Tibial nerve (tissue), 3 donors: ENCODE measurements at regions not wholly inside any gene's neighbourhood (a gene's known extent, or its start where the extent isn't known, plus 50 kb on each side); places are given as distances from the start of the nearest gene placed in this dataset.

ENCODE experiments used
- CTCF ChIP-seq, 5 experiments: fragments of 200-600 bp in 3 of 5; fragments of 450-650 bp in 2 of 5; sonication (generic) in 3 of 5; IDR thresholded peaks; one replicate each; pipeline ENCODE4 v1.5.1; 2016 to 2019; ENCODE audit warnings: antibody characterized with exemption in 5 of 5, mild to moderate bottlenecking in 3 of 5, moderate library complexity in 2 of 5
- POLR2A ChIP-seq, 2 donors: fragments of 450-650 bp; IDR thresholded peaks; one replicate each; pipeline ENCODE4 v1.6.1; 2017; ENCODE audit warnings: antibody characterized with exemption in 2 of 2, mild to moderate bottlenecking in 2 of 2, moderate library complexity in 2 of 2

- TF ChIP-seq CTCF (IDR thresholded peaks at IDR 0.05) (no peak), POLR2A (IDR thresholded peaks at IDR 0.05) (no peak)
Observed at GRCh38 chr12:124389725-124390441, 95.0 kb downstream of the RFLNA start.
